ENCODE measurements at regions not wholly inside any gene's neighbourhood (a gene's known extent, or its start where the extent isn't known, plus 50 kb on each side); places are given as distances from the start of the nearest gene placed in this dataset.

DNA sequence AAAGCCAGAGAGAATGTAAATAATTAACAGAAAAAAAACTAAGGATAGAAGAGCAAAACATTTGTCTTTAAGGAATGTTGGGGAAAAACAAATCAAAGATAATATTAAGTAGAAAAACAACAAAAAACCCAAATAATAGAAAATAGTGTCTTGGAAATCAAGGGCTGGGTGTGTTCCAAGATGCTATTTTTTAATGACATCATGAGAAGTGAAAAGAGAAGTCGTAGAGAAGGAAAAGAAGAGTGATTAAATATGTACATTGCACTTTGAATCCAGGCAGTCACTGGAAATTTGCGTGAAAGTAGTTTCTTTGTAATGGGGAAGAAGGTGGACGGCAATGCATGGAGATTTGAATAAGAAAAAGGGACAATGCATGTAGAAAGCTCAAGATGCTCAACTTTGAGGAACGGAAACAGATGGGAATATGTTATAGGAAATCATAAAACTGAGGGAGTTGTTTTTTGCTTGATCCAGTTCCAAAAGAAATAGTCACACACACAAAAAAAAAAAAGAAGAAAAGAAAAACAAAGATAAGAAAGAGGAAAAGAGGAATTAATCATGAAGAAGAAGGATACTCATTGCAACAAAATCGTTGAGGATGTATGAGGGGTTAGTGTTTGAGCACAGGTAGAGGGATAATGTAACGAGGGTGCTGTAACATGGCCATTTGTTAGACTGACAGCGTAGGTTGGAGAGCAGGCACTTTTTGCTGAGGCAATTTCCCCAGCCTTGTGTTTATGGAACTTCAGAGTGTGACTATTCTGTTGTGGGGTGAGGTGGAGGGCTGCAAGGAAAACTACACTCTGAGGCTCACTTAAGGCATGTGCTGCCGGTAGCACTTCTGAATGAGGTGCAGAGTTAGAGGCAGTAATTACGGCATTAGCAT is 184.1 kb downstream of the CALCRL start:
- no peak overlapping the region for H2BK12ac ChIP-seq (ENCODE audit: insufficient read length, low read depth, low read length)
- H4K20me1 ChIP-seq (ENCODE audit: control insufficient read depth, insufficient read depth, insufficient read length), result no peaks in the 10 kb centered on the region
- no peak overlapping the region for H2AK5ac ChIP-seq (ENCODE audit: insufficient read length, low read length)
- H2BK5ac ChIP-seq (ENCODE audit: insufficient read length, low read length), result no peak overlapping the region
- H4K91ac ChIP-seq (ENCODE audit: insufficient read length, low read depth, low read length), result no peak overlapping the region
- peak overlapping the region; percentile 18 for H3K18ac ChIP-seq (ENCODE audit: insufficient read length, low read depth, low read length)
- H3K9ac ChIP-seq (ENCODE audit: extremely low read depth, insufficient read length, low read length), result no peak overlapping the region
- H3K9me3 ChIP-seq (ENCODE audit: control insufficient read depth, low read depth, low read length), result no peaks in the 10 kb centered on the region
- no peaks in the 10 kb centered on the region for H3K27me3 ChIP-seq (ENCODE audit: insufficient read depth, low read length)
- Mint-ChIP-seq H3K27me3 (ENCODE audit: low read depth) (no peaks in the 10 kb centered on the region), H3K27ac (peak overlapping the region; percentile 66 to 93 (median 93)), H3K4me3 (peak overlapping the region in 1 of 2 experiments; percentile 4; a peak in 2 of 5 replicates), H3K36me3 (ENCODE audit: insufficient read depth in 1 of 3, low read depth in 3 of 3) (peaks cover 0 to 2% (median 0%) of the 10 kb centered on the region in 3 experiments; a peak in 1 of 7 replicates), H3K4me1 (peaks cover 31 to 39% of the 10 kb centered on the region in 2 experiments), H3K9me3 (no peaks in the 10 kb centered on the region)
- peak; percentile 37 for DNase-seq
- H3K14ac ChIP-seq (ENCODE audit: insufficient read depth, low read length), result no peak overlapping the region
- no CpG with 5 or more reads among the region's 9 CpGs for WGBS (ENCODE audit: extremely low coverage, insufficient read length, low lambda C conversion rate)
- no peaks in the 10 kb centered on the region for H3K79me1 ChIP-seq (ENCODE audit: insufficient read depth, low read depth, low read length, poor library complexity, severe bottlenecking)
- no peak overlapping the region for H2BK120ac ChIP-seq (ENCODE audit: low read depth, low read length, poor library complexity, severe bottlenecking)
- no peak overlapping the region for H2AFZ ChIP-seq (ENCODE audit: low read length)
- H3K27ac ChIP-seq (ENCODE audit: insufficient read length, low read depth, low read length), result peak overlapping the region; percentile 18
- H2BK20ac ChIP-seq (ENCODE audit: low read depth, low read length, poor library complexity, severe bottlenecking), result no peak overlapping the region
- no peaks in the 10 kb centered on the region for H3K4me1 ChIP-seq (ENCODE audit: insufficient read depth, low read length)
- H3K23ac ChIP-seq (ENCODE audit: insufficient read length, low read depth, low read length), result no peak overlapping the region
- no peak overlapping the region for H4K8ac ChIP-seq (replicated peaks; ENCODE audit: insufficient read length, low read depth, low read length)
- H4K5ac ChIP-seq (ENCODE audit: insufficient read length, low read depth, low read length), result no peak overlapping the region
- H3T11ph ChIP-seq (ENCODE audit: low read length), result no peak overlapping the region
- TF ChIP-seq, protein P1, sequence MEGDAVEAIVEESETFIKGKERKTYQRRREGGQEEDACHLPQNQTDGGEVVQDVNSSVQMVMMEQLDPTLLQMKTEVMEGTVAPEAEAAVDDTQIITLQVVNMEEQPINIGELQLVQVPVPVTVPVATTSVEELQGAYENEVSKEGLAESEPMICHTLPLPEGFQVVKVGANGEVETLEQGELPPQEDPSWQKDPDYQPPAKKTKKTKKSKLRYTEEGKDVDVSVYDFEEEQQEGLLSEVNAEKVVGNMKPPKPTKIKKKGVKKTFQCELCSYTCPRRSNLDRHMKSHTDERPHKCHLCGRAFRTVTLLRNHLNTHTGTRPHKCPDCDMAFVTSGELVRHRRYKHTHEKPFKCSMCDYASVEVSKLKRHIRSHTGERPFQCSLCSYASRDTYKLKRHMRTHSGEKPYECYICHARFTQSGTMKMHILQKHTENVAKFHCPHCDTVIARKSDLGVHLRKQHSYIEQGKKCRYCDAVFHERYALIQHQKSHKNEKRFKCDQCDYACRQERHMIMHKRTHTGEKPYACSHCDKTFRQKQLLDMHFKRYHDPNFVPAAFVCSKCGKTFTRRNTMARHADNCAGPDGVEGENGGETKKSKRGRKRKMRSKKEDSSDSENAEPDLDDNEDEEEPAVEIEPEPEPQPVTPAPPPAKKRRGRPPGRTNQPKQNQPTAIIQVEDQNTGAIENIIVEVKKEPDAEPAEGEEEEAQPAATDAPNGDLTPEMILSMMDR (conservative IDR thresholded peaks at IDR 0.05), result no peak
- H2BK15ac ChIP-seq (ENCODE audit: low read depth, low read length), result no peak overlapping the region
- no peaks in the 10 kb centered on the region for H3K79me2 ChIP-seq (ENCODE audit: insufficient read depth, low read length)
- no peak overlapping the region for H3K4ac ChIP-seq (ENCODE audit: low read depth, low read length)
- H3K4me2 ChIP-seq (ENCODE audit: insufficient read depth, insufficient read length, low read length), result peak overlapping the region; percentile 20
- H3K56ac ChIP-seq (ENCODE audit: insufficient read length, low read depth, low read length), result no peak overlapping the region
- H3K23me2 ChIP-seq (ENCODE audit: insufficient read length, low read depth, low read length, poor library complexity, severe bottlenecking), result no peaks in the 10 kb centered on the region
